ENCODE measurements at regions not wholly inside any gene's neighbourhood (a gene's known extent, or its start where the extent isn't known, plus 50 kb on each side); places are given as distances from the start of the nearest gene placed in this dataset.

DNA sequence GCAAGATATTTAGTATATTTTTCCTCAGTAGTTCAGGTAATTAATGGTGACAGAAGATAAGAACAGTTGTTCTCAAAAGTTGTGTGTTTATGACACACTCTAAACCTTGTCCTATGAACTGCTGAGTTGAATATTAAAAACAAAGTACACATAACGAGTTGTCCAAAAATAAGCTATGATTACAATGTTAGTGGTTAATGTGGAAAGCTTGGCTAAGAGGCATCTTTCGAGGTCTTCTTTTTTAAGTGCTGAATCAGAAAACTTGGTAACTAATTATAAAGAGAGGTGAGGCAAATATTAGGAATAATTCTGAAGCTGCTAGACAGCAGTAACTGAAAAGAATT, 1088.7 kb downstream of the SUCLG1 start:
- DNase-seq (ENCODE audit: low read depth, low spot score) (no peak), FAIRE-seq (no peak)
- H3K4me3 ChIP-seq (ENCODE audit: control insufficient read depth in 2 of 3, extremely low read depth in 1 of 3, insufficient read depth in 2 of 3, low read depth in 1 of 3, low read length in 3 of 3), result no peak overlapping the region
- H3K4me1 ChIP-seq (ENCODE audit: control insufficient read depth, extremely low read depth, insufficient read depth, low read length), result no peaks in the 10 kb centered on the region
- H3K9ac ChIP-seq (ENCODE audit: control insufficient read depth, extremely low read depth, insufficient read depth, low read length), result no peak overlapping the region
- dilution Hi-C loops (cut with MboI; ENCODE audit: extremely low pct_ligation_motif_present, low sequenced_read_pairs), result no loop called here
- H3K9me1 ChIP-seq (ENCODE audit: control insufficient read depth, extremely low read depth, insufficient read depth, low read length), result no peaks in the 10 kb centered on the region
- H4K20me1 ChIP-seq (ENCODE audit: control insufficient read depth, extremely low read depth, insufficient read depth, low read length), result no peaks in the 10 kb centered on the region
- H3K36me3 ChIP-seq (ENCODE audit: control insufficient read depth in 2 of 2, extremely low read depth in 1 of 2, insufficient read depth in 2 of 2, low read length in 2 of 2), result no peaks in the 10 kb centered on the region
- no peak overlapping the region for H2AFZ ChIP-seq (ENCODE audit: control insufficient read depth, low read length)
- no peaks in the 10 kb centered on the region for H3K79me2 ChIP-seq (ENCODE audit: control insufficient read depth, insufficient read depth, low read length)
- no peak overlapping the region for H3K27ac ChIP-seq (ENCODE audit: control insufficient read depth, insufficient read depth, low read length)
- TF ChIP-seq, protein P1, sequence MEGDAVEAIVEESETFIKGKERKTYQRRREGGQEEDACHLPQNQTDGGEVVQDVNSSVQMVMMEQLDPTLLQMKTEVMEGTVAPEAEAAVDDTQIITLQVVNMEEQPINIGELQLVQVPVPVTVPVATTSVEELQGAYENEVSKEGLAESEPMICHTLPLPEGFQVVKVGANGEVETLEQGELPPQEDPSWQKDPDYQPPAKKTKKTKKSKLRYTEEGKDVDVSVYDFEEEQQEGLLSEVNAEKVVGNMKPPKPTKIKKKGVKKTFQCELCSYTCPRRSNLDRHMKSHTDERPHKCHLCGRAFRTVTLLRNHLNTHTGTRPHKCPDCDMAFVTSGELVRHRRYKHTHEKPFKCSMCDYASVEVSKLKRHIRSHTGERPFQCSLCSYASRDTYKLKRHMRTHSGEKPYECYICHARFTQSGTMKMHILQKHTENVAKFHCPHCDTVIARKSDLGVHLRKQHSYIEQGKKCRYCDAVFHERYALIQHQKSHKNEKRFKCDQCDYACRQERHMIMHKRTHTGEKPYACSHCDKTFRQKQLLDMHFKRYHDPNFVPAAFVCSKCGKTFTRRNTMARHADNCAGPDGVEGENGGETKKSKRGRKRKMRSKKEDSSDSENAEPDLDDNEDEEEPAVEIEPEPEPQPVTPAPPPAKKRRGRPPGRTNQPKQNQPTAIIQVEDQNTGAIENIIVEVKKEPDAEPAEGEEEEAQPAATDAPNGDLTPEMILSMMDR (optimal IDR thresholded peaks at IDR 0.05 in 1 of 3, IDR thresholded peaks at IDR 0.05 in 1 of 3, conservative IDR thresholded peaks at IDR 0.05 in 1 of 3; ENCODE audit: extremely low read depth in 1 of 3, insufficient read depth in 2 of 3, low read length in 3 of 3), result no peak
- TF ChIP-seq EZH2 (IDR thresholded peaks at IDR 0.05; ENCODE audit: low read length), result no peak
- H3K9me3 ChIP-seq (ENCODE audit: control insufficient read depth, low read depth, low read length), result no peaks in the 10 kb centered on the region
- no peaks in the 10 kb centered on the region for H3K27me3 ChIP-seq (ENCODE audit: control insufficient read depth, extremely low read depth, insufficient read depth, low read length)
- no peak overlapping the region for H3K4me2 ChIP-seq (ENCODE audit: control insufficient read depth, extremely low read depth, insufficient read depth, low read depth, low read length)

DNA sequence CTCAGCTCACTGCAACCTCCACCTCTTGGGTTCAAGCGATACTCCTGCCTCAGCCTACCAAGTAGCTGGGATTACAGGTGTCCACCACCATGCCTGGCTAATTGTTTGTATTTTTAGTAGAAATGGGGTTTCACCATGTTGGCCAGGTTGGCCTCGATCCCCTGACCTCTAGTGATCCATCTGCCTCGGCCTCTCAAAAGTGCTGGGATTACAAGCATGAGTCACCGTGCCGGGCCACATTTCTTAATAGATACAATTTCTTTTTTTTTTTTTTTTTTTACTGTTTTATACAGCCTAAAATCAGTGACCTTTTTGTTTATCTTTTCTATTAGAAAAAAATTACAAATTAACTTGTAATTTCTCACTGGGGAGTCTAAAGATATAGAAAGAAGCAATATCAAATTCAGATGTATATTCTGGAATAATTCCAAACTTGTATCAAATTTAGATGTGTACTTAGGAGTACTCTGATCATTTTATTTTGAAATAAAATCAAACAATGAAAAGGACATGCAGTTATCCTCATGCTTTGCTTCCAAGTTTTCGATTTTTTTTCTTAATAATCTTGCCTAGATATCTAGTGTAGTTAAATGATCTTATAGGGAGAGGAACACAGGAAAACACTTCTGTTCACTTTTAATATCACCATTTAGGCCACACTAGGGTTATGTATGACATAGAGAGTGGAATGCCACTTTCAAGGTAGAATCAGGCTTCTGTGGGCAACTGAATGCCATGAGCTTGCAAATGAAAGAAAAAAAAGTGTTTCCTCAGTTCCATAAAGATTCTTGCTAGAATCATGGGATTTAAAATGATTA, 1089.3 kb downstream of the SUCLG1 start:
- Histone ChIP-seq H3K4me1 (ENCODE audit: control insufficient read depth, extremely low read depth, insufficient read depth, low read length) (no peaks in the 10 kb centered on the region), H2AFZ (ENCODE audit: control insufficient read depth, low read length) (no peak overlapping the region), H3K9me3 (ENCODE audit: control insufficient read depth, low read depth, low read length) (no peaks in the 10 kb centered on the region), H3K9me1 (ENCODE audit: control insufficient read depth, extremely low read depth, insufficient read depth, low read length) (no peaks in the 10 kb centered on the region), H3K27ac (ENCODE audit: control insufficient read depth, insufficient read depth, low read length) (no peak overlapping the region), H3K36me3 (ENCODE audit: control insufficient read depth in 2 of 2, extremely low read depth in 1 of 2, insufficient read depth in 2 of 2, low read length in 2 of 2) (no peaks in the 10 kb centered on the region), H3K9ac (ENCODE audit: control insufficient read depth, extremely low read depth, insufficient read depth, low read length) (no peak overlapping the region), H4K20me1 (ENCODE audit: control insufficient read depth, extremely low read depth, insufficient read depth, low read length) (no peaks in the 10 kb centered on the region), H3K4me2 (ENCODE audit: control insufficient read depth, extremely low read depth, insufficient read depth, low read depth, low read length) (no peak overlapping the region), H3K27me3 (ENCODE audit: control insufficient read depth, extremely low read depth, insufficient read depth, low read length) (no peaks in the 10 kb centered on the region), H3K4me3 (ENCODE audit: control insufficient read depth in 2 of 3, extremely low read depth in 1 of 3, insufficient read depth in 2 of 3, low read depth in 1 of 3, low read length in 3 of 3) (no peak overlapping the region), H3K79me2 (ENCODE audit: control insufficient read depth, insufficient read depth, low read length) (no peaks in the 10 kb centered on the region)
- dilution Hi-C loops (cut with MboI; ENCODE audit: extremely low pct_ligation_motif_present, low sequenced_read_pairs), result no loop called here
- no peak for DNase-seq (ENCODE audit: low read depth, low spot score)
- TF ChIP-seq, protein P1 (optimal IDR thresholded peaks at IDR 0.05 in 1 of 3, IDR thresholded peaks at IDR 0.05 in 1 of 3, conservative IDR thresholded peaks at IDR 0.05 in 1 of 3; ENCODE audit: extremely low read depth in 1 of 3, insufficient read depth in 2 of 3, low read length in 3 of 3), result no peak
- TF ChIP-seq EZH2 (IDR thresholded peaks at IDR 0.05; ENCODE audit: low read length), result no peak
- no peak for FAIRE-seq
